ENCODE measurements at regions not wholly inside any gene's neighbourhood (a gene's known extent, or its start where the extent isn't known, plus 50 kb on each side); places are given as distances from the start of the nearest gene placed in this dataset.

DNA sequence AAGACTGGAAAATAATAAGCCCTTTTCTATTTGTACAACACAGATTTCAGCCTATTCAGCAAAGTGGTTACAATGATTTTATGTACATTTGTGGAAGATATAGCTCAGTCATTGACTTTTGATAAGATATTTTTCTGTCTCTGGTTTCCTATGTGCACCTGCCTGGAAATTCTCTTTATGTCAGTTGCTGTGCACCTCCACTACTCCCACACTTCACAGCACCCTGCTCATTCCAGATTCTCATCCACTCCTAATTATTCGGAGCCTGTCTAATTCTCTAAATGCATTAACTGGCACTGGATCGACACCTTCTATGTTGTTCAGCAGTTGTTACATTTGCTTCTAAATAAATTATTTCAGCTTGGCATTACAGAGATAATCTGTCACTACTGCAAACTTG, 275.1 kb upstream of the RND3 start:
- DNase-seq: no peak

DNA sequence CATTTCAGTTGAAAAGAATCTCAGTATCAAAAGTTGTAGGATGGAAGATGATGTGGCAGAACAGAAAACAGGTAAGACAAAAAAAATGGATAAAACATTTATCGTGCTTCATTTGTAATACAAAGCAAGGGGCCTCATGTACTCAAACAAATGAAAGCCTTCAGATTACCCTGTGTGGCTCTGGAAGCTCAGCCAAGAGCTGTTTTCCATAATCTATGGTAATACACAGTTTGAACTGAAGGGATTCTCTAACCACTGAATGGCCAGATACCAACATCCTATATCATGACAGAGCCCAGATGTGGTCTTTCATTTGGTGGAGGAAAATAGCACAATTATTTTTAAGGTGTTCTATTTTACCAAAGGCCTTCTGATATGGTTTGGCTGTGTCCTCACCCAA, 272.1 kb upstream of the RND3 start:
- DNase-seq: no peak

DNA sequence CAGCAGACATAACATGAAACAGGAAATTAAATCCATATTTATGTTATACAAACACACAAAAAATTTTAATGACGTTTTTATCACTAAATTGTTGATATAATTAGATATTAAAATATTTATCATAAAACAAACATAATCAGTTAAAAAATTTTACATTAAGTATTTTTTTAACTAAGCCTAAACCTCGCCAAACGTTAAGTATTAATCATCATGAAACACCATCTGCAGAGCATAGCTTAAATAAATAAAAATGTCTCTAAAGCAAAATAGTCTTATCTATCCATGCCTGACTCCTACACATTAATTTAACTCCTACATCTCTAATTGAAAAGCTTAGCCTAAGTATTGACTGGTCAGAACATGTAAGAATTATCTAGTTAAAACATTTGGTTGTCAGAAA, 271.6 kb upstream of the RND3 start:
- DNase-seq: no peak

DNA sequence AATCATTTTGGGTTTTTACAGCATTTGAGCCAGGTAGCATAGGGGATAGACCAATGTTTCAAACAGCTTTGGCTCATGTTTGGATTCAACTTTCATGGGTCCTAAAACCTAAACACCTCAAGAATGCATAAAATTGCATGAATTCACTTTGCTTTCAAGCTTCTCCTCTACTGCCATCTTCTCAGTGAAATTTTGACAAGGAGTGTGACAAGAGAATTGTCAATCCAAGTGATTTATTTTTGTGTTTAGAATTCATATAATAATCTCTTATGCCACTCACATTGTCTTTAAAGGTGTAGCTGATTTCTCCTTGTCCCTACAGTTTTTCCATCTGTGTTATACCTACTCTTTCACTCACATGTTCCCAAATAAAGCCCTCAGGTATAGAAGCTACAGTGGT, 264.8 kb upstream of the RND3 start:
- no peak for DNase-seq

DNA sequence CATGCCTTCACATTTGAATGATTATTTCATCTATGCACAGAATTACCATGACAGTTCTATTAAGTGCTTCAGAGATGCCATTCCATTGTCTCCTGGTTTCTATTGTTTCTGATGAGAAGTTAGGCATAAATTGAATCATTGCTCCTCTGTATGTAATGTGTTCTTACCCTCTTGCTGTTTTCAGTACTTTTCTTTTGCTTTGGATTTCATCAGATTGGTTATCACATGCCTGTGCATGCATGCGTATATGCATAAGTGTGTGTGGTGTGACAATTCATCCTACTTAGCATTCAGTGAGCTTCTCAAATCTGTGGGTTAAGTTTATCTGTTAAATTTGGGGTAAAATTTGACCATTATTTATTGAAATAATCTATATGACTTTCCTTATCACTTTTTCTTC, 263.3 kb upstream of the RND3 start:
- peak; percentile 1 for DNase-seq

DNA sequence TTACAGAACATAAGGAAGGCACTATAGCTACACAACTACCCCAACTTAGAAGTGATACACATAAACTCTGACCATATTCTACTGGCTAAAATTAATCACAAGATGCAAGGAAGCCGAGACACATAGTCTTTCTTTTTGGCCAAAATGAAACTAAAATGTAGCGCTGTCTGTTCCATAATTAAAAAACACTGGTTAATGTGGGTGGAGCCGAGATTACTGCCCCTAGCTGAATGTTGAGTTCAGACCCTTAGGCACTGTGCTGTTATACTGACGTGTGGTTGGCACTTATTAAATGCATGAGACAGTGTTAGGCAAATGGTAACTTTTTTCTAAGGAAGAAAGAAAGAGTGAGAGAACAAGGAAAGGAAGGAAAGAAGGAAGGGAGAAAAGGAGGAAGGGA, 254.6 kb upstream of the RND3 start:
- DNase-seq: no peak

DNA sequence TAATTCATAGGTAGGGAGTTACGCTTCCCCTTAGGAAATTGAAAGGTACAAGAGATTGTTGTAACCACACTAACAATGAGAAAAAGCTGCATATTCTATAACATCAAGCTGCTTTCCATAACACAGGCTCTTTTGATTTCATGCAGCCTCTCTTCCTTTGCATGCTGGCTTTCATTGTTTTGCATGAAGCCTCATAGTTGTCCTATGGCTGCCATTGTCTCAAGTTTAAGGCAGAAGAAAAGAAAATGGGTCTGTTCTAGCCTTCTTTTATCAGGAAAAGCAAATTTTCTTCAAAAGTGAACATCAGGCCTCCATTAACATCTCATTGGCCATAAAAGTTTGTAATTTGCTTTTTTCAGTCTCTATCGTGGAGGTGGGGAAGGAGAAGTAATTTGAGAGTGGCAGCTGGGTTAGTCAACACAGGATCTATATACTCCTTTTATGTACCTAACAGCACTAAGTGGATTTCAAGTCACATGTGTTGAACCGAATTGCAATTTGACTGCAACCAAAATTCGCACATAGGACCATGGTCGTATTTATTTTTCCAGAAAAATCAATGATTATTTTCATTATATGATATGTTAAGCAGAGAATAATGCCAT, 248.5 kb upstream of the RND3 start:
- DNase-seq: no peak

DNA sequence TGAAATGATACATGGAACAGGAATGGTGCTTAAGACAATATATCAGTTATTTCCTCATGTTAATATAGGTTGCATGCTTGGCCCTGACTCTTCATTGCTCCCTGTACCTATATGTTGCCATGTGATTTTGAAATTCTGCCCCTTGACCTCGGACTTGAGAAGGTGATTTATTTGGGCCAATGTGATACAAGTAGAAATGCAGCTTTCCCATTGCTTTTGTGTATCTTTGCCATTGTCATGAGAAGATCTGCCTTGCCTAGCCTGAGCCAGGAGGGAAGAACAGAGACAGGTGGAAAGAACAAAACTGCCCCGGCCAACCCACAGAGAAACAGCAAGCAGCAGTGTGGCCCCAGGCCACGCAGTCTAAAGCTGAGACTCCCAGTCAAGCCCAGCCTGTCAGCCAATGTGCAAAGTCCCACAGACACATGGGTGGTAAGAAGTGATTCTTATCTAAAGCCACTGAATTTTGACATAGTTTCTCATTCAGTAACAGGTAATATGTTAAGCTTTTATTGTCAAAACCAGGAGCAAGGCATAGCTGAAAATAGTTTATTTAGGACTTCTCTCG, 245.7 kb upstream of the RND3 start:
- DNase-seq: no peak

DNA sequence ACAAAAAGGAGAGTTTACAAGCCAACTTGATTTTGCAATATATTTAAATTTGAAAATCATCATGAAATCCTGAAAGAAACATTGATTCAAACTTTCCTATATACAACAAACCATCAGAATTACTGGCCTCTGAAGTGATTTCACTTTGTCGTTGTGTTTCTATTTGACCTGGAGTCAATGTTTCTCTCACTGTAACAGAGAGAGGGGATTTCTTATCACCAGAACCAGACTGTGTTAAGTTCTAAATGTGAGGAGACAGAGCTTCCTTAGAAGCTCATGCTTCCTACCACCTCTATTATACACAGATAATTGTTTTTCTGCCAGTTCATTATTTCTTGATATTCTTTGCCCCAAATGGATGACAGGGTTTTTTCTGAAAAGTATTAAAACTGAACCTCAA, 245.0 kb upstream of the RND3 start:
- DNase-seq: no peak

DNA sequence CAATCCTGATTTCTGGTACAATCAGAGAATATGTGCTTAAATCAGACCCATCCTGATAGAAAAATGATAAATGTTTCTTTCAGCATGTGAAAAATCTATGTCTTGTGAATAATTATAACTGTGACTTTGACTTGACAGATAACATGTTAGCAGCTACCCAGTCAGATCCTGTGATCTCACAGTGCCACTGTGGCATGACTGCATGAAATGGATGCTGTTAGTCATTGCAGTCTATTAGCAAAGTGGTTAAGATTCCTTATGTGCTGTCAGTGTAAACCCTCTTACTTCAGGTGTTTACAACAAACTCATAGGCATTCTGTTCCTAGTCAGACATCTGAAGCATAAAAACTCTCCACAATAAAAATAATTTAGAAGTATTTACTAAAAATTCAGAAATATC, 244.6 kb upstream of the RND3 start:
- DNase-seq: peak; percentile 62

DNA sequence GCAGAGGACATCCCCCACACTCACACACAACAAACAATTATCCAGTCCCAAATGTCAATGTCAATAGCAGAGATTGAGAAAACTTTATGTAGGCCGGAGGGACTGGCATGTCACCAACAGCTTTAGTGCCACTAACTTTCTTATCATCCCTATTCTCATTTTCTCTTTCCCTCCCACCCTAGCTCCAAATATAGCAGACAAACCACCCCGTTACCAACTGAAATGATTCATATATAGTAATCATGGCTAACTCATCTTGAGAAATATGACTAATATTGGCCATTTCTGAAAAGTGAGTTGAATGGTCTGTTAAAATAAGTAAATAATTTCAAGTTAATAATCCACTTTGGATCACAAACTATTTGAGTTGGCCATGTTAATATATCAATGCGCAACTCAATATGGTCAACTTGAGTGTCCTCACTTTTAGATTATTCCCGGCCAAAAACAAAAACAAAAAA, 242.1 kb upstream of the RND3 start:
- peak; percentile 17 for DNase-seq

DNA sequence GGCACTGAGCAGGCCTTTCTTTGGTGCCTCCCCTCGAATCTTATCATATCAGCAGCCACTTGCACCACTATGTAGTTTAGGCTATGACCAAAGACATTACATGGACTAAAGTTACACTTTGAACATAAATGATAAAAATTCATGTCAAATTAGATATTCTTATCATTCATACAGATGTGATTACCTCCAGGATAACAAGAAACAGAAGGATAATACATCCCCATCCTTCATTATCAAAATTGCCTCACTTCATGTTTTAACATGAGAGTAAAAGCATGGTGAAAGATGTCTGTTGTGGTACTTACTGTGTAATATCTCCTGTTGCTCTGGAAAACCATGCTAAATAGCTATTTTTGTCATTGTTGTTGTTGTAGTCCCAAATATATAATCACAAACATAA, 230.8 kb upstream of the RND3 start:
- DNase-seq: no peak

DNA sequence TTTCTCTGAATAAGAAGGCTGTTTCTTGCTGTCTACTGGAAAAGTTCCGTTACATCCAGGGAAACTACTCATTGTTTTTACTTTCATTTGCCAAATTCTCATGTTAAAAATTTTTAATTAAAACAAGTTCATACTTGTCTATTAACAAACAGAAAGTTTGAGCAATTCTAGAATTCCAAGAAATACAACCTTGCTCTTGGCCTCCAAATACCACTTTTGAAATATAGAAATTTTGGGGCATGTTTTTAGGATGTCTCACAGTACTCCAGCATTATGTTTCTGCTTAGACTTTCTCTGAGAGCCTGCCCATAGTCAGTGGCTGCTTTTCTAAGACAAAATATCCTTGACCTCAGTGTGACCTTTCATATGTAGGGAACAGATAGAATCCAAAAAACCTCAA, 228.7 kb upstream of the RND3 start:
- peak; percentile 26 for DNase-seq

DNA sequence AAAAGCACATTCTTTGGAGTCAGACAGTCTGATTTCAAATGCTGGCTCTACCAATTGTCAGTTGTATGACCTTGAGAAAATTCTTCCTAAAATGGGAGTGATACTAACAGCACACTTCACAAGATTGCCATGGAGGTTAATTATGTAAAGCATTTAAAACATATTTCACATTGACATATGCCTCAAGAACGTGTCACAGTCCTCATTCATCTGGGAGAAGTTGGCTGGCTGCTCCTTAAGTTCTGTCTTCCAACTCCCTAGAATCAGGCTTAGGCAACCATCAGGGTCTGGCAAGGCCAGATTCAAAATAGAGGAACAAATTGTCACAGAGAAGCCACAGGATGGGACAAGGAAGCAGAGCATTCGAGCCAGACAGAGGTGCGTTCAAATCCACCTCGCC, 228.0 kb upstream of the RND3 start:
- no peak for DNase-seq

DNA sequence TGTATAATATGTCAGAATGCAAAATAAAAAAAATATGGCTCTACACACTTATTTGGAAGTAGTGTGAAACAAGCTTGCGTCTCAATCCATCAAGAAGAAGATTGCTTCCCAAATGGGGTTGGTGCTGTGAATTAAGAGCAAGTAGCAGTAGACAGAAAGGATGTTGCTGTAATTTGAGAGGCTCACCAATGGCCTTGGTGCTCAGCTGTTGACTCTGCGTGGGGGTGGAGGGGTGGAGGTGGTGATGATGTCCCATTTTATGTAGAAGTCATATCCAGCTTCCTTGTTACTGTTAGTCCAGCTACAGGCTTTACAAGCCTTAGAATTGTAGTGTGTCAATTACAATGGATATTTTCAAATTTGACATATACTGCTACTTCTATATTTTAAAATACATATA, 223.4 kb upstream of the RND3 start:
- no peak for DNase-seq

DNA sequence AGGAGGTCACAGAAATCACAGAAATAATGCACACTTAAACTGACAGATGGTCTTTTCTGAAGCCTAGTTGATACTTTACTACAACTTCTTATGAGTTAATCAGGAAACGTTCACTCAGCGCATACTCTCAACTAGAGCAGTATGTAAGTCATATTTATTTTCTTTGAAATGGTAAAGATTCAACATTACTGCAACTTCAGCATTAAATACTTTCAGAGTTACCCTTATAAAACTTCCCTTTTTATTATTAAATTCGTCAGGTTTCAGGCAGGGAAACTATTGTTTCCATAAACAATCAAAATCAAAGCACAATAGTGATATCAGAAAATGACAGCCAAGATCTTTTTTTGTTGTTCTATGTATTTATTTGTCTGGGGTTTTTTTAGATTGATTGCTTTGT, 222.6 kb upstream of the RND3 start:
- DNase-seq: no peak

DNA sequence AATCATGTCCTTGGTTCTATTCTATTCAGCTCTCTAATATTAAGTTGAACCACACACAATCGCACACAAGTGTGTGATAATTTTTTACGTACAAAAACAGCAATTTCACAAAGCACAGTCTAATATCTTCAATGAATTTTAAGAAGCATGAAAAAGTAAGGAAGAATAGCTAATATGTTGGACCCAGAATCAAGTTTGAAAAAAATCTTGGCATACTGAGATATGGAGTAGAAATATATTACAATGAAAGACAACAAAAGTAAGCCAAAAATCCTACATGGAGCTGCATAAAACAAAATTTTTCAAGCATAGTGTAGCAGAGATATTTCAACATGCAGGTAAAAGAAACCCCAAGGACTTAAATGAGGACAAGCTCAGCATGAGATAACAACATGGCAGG, 219.1 kb upstream of the RND3 start:
- DNase-seq: no peak

DNA sequence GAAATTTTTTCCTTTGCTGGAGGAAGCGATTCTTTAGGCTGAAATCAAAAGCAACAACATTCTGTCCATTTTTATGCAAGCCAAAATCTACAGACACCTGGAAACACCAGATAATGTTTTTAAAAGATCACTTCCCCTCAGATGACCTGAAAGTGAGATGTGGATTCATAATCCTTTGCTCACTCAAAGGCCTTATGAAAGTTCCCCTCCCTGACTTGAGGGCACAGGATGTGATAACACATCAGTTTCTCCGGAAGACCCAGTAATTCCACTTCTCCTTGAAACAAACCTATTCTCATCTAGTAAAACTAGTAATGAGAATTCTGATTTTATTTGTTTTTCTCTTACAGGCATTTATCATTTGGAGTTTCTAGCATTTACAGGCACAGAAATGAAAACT, 218.3 kb upstream of the RND3 start:
- DNase-seq: no peak

DNA sequence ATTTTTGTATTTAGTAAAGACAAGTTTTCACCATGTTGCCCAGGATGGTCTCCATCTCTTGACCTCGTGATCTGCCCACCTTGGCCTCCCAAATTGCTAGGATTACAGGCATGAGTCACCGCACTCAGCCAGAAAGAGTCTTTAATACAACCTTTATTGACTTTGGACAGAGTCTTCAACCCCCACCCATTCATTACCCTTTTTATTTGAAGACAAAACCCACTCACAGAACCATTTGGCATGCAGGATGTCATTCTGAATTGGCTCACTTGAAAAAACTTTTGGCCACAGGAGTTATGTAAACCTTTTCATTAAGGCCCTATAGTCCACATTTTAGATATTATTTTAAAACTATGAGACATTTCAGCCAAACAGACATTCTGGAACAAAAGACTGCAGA, 217.9 kb upstream of the RND3 start:
- no peak for DNase-seq

DNA sequence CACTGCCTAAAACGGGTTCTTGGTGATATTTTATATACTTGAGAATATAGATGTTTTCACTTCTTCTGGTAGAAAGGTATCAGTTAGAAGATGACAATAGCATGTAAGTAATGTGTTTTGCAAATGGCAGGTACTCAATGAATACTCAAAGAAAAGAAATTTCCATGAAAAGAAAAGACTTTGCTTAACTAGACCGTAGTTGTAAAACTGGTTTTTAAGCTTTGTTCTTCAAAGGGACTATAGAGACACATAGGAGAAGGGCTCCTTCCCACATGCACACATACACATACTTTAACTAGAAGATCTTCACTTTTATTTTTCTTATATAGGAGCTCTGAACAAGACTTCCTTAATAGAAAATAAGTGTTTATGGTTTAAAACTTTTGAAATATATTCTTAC, 215.3 kb upstream of the RND3 start:
- no peak for DNase-seq

DNA sequence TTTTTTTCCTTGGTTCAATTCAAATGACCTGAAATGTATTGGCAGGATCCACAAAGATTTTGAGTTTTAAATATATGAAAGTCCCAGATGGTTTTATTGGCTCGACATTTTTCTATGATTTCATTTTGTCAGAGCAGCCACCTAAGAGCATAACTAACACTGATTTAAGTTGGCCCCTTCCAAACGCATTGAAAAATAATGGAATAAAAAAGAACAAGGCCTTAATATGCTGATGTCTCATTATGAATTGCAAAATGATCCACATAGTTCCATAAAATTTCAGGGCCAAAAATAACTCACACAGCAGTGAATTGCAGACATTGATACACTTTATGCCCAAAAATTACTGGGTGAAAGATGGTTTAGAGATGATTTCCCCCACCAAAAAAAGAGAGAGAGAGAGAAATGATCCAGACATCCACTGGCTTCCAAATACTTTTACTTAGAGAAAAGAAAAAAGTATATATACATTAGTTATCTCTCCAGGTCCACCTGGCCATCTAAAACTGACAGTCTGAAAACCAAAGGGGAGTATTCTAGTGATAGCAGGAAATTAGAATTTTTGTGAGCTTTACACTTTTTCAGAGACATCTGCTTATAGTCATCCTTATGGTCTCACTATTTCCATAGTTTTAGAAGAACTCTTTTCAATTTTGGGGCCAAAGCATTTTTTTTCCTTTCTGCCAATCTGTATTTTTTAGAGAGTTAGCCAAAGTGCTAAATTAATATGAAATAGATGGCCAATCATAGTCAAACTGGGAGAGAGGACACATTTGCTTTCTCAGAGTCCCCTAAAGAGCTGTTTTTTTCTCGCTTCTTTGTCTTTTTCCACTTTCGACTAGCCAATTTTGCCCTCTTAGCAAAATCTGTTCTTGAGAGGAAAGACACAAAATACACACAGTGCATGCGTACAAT, 213.5 kb upstream of the RND3 start:
- DNase-seq: no peak

DNA sequence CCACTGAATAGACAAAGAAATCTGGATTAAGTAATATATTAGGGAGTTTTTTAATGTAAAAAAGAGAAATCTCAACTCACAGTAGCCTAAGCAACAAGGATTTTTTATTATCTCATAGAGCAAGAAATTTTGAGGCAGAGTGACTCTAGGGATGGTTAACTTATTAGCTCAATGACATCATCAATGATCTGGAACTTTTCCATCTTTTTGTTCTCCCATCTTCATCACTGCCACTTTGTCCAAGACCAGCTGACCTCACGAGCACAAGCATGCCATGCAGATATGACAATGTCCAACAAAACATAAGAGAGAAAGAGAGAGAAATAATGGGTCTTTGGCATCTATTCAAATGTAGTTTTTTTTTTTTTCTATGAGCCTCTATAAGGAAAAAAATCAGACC, 211.8 kb upstream of the RND3 start:
- DNase-seq: no peak

DNA sequence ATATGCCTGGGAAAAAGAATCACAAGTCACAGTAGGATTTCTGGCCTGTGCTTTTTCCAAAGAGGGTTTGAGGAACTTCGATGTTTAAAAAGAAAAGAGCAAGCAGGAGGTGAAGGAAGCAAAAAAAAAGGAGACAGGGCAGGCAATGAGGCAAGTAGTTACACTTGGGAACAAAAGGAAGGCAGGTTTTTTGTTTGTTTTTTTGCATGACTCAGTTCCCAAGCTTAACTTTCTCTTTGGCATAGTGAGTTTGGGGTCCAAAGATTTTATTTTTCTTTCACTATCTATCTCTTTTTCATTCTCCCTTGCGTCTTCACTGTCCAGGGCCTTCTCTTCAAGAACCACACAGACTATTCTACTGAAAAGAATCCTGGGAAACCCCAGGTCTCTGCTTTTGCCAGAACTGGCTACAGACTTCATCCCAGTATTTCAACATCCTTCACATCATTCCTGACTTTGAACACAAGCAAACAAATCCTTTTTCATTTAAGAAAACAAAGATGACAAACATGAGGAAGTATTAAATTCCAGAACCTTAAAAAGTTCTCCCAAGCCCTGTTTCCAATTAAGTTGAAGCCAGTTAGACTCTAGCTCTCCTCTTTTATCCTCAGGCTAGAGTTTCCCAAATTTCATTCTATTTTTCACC, 210.7 kb upstream of the RND3 start:
- peak; percentile 66 for DNase-seq

DNA sequence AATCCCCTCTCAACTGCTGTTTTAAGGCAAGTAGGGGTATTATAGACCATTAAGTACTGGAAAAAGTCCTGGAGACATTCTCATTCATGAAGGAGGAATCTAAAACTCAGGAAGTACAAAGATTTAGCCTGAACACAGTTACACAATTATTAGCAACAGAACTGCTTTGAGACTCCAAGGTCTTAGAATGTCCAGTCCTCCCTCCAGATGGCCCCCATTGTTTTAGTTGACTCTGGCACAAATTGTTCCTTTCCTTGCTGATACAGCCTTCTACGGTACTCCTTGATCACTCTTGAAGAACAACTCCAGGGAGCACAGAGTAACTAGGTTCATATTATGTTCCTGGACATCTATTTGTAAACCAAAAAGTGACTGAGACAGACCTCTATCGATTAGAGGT, 210.1 kb upstream of the RND3 start:
- no peak for DNase-seq
